H1 (cell line): ENCODE measurements at regions not wholly inside any gene's neighbourhood (a gene's known extent, or its start where the extent isn't known, plus 50 kb on each side); places are given as distances from the start of the nearest gene placed in this dataset.
A peak's percentile ranks its signal among the peaks of the same experiment; 100 is the strongest.

Experiments
- CTCF ChIA-PET: fragments of 300-600 bp; sonication (Branson Sonifier 250); formaldehyde crosslinking; loops from one replicate; lab custom pipeline; 2021; ENCODE audit not compliant: partially characterized antibody; lab: Charles Lee
- POLR2A ChIA-PET: fragments of 300-600 bp; sonication (Branson Sonifier 250); formaldehyde crosslinking; loops from one replicate; lab custom pipeline; 2021; ENCODE audit warnings: inconsistent platforms; ENCODE audit not compliant: partially characterized antibody; lab: Charles Lee
- DNase-seq, 2 experiments: peaks; one replicate each; pipeline versions ENCODE4 v3.0.0 to v3.0.0-alpha.2; 2010 to 2022; ENCODE audit warnings: low spot score in 2 of 2, low read depth in 1 of 2, mixed read lengths in 1 of 2
- FAIRE-seq: peaks from 2 replicates; lab custom pipeline; 2011; peaks lifted over from hg19 to GRCh38; lab: Jason Lieb, UNC
- H2AFZ ChIP-seq: 2 replicates; pipeline ENCODE4 v1.8.1; 2012; ENCODE audit warnings: low read length, inconsistent platforms
- H2AK5ac ChIP-seq: 2 replicates; pipeline ENCODE4 v1.6.1; 2013; ENCODE audit warnings: low read depth, low read length
- H2BK120ac ChIP-seq: replicated peaks from 2 replicates; pipeline ENCODE3; 2013; ENCODE audit warnings: low read depth, low read length, inconsistent platforms
- H2BK12ac ChIP-seq: 2 replicates; pipeline ENCODE4 v1.6.1; 2013; ENCODE audit warnings: low read depth, low read length
- H2BK15ac ChIP-seq: 2 replicates; pipeline ENCODE4 v1.6.1; 2013; ENCODE audit warnings: low read length
- H2BK20ac ChIP-seq: 2 replicates; pipeline ENCODE4 v1.6.1; 2013; ENCODE audit warnings: low read length
- H2BK5ac ChIP-seq: 2 replicates; pipeline ENCODE4 v1.6.1; 2013; ENCODE audit warnings: low read depth, low read length
- H3K14ac ChIP-seq: 2 replicates; pipeline ENCODE4 v1.6.1; 2013; ENCODE audit warnings: inconsistent platforms; ENCODE audit not compliant: insufficient read length
- H3K18ac ChIP-seq: 2 replicates; pipeline ENCODE4 v1.6.1; 2013; ENCODE audit warnings: low read length; ENCODE audit errors: extremely low read depth
- H3K23ac ChIP-seq: 2 replicates; pipeline ENCODE4 v1.6.1; 2013; ENCODE audit warnings: inconsistent platforms; ENCODE audit not compliant: insufficient read length
- H3K23me2 ChIP-seq: 2 replicates; pipeline ENCODE4 v1.6.1; 2013; ENCODE audit warnings: low read depth, low read length
- H3K27ac ChIP-seq: 2 replicates; pipeline ENCODE4 v1.6.1; 2011; ENCODE audit warnings: low read depth, low read length, inconsistent platforms
- H3K27me3 ChIP-seq, 4 experiments: replicated peaks in 1 of 4; 1 replicate in 1 of 4; 2 replicates in 3 of 4; pipeline versions ENCODE4 v1.6.1 to v1.8.1; 2011 to 2013; ENCODE audit warnings: low read length in 3 of 4, mild to moderate bottlenecking in 3 of 4, inconsistent platforms in 2 of 4, mixed read lengths in 2 of 4, moderate library complexity in 1 of 4; ENCODE audit not compliant: control insufficient read depth in 3 of 4, insufficient read depth in 3 of 4; ENCODE audit errors: extremely low read depth in 1 of 4
- H3K36me3 ChIP-seq, 4 experiments: 2 replicates each; pipeline versions ENCODE4 v1.6.1 to v1.8.1; 2011 to 2013; ENCODE audit warnings: mild to moderate bottlenecking in 4 of 4, low read length in 3 of 4, moderate library complexity in 2 of 4, control low read depth in 1 of 4, inconsistent platforms in 1 of 4; ENCODE audit not compliant: insufficient read depth in 4 of 4, control insufficient read depth in 2 of 4
- H3K4ac ChIP-seq: replicated peaks from 2 replicates; pipeline ENCODE3; 2013; ENCODE audit warnings: low read length, low read depth, mixed read lengths, inconsistent platforms; ENCODE audit not compliant: insufficient read length
- H3K4me1 ChIP-seq, 4 experiments: replicated peaks in 1 of 4; 1 replicate in 1 of 4; 2 replicates in 3 of 4; pipeline versions ENCODE4 v1.6.1 to v1.8.1; 2011 to 2013; ENCODE audit warnings: low read length in 3 of 4, inconsistent platforms in 2 of 4, mixed read lengths in 1 of 4; ENCODE audit not compliant: insufficient read depth in 4 of 4, control insufficient read depth in 3 of 4
- H3K4me2 ChIP-seq, 2 experiments: 2 replicates each; pipeline versions ENCODE4 v1.6.1 to v1.8.1; 2011 to 2013; ENCODE audit warnings: low read depth in 2 of 2, low read length in 2 of 2, control low read depth in 1 of 2, inconsistent platforms in 1 of 2, mild to moderate bottlenecking in 1 of 2; ENCODE audit not compliant: insufficient read depth in 1 of 2
- H3K4me3 ChIP-seq, 4 experiments: fragments of 200-600, 300-600 bp in 1 of 4; sonication (generic), shearing (Covaris generic), sonication (Bioruptor Twin) in 1 of 4; 2 replicates each; pipeline versions ENCODE4 v1.5.1 to v1.8.1; 2011 to 2016; ENCODE audit warnings: low read length in 4 of 4, low read depth in 3 of 4, control low read depth in 2 of 4, inconsistent platforms in 2 of 4, mild to moderate bottlenecking in 2 of 4, mixed read lengths in 1 of 4, moderate library complexity in 1 of 4; ENCODE audit not compliant: insufficient read depth in 2 of 4; ENCODE audit errors: extremely low read depth in 1 of 4
- H3K56ac ChIP-seq: replicated peaks from 2 replicates; pipeline ENCODE3; 2013; ENCODE audit warnings: low read depth, mild to moderate bottlenecking, mixed read lengths, low read length, inconsistent platforms; ENCODE audit not compliant: insufficient read length
- H3K79me1 ChIP-seq: 2 replicates; pipeline ENCODE4 v1.6.1; 2013; ENCODE audit warnings: low read depth, low read length, control low read depth
- H3K79me2 ChIP-seq, 2 experiments: 2 replicates each; pipeline versions ENCODE4 v1.6.1 to v1.8.1; 2012 to 2013; ENCODE audit warnings: low read length in 2 of 2, mild to moderate bottlenecking in 2 of 2, inconsistent platforms in 1 of 2; ENCODE audit not compliant: insufficient read depth in 2 of 2, control insufficient read depth in 1 of 2
- H3K9ac ChIP-seq, 4 experiments: replicated peaks in 1 of 4; 1 replicate in 1 of 4; 2 replicates in 3 of 4; pipeline versions ENCODE4 v1.6.1 to v1.8.1; 2011 to 2013; ENCODE audit warnings: low read depth in 3 of 4, low read length in 3 of 4, control low read depth in 2 of 4, mild to moderate bottlenecking in 2 of 4, moderate library complexity in 2 of 4, inconsistent platforms in 1 of 4; ENCODE audit errors: extremely low read depth in 1 of 4
- H3K9me3 ChIP-seq, 2 experiments: 2 replicates each; pipeline versions ENCODE4 v1.6.1 to v1.8.1; 2012 to 2013; ENCODE audit warnings: mild to moderate bottlenecking in 2 of 2, moderate library complexity in 2 of 2, control low read depth in 1 of 2, inconsistent platforms in 1 of 2, low read depth in 1 of 2, low read length in 1 of 2, mixed read lengths in 1 of 2; ENCODE audit not compliant: insufficient read depth in 2 of 2
- H4K20me1 ChIP-seq, 2 experiments: replicated peaks in 1 of 2; 2 replicates each; pipeline versions ENCODE3 to v1.8.1; 2011 to 2013; ENCODE audit warnings: inconsistent platforms in 2 of 2, low read length in 2 of 2, mild to moderate bottlenecking in 1 of 2; ENCODE audit not compliant: insufficient read depth in 2 of 2, control insufficient read depth in 1 of 2
- H4K5ac ChIP-seq: 2 replicates; pipeline ENCODE4 v1.6.1; 2013; ENCODE audit warnings: low read length, low read depth, mixed read lengths, inconsistent platforms; ENCODE audit not compliant: insufficient read length
- H4K8ac ChIP-seq: 2 replicates; pipeline ENCODE4 v1.8.0; 2013; ENCODE audit warnings: mild to moderate bottlenecking, moderate library complexity, low read length, inconsistent platforms; ENCODE audit not compliant: insufficient read depth; ENCODE audit errors: extremely low read depth
- H4K91ac ChIP-seq: replicated peaks from 2 replicates; pipeline ENCODE3; 2013; ENCODE audit warnings: low read length, mixed read lengths, inconsistent platforms; ENCODE audit not compliant: insufficient read length
- CEBPB ChIP-seq: IDR thresholded peaks from 2 replicates; pipeline ENCODE4 v1.6.1; 2012; ENCODE audit warnings: low read depth, low read length
- GABPA ChIP-seq: IDR thresholded peaks from 2 replicates; pipeline ENCODE4 v1.6.1; 2011; ENCODE audit warnings: mild to moderate bottlenecking, low read length, moderate library complexity, borderline replicate concordance; ENCODE audit not compliant: insufficient read depth
- WGBS, 2 experiments: shearing (Covaris generic) in 1 of 2; methylation state at CpG; one replicate each; pipeline versions ENCODE4 v1.1.6 to v1.1.7; 2013 to 2015; ENCODE audit warnings: low lambda C conversion rate in 2 of 2, mixed read lengths in 2 of 2, inconsistent platforms in 1 of 2, low coverage in 1 of 2, missing lambda C conversion rate in 1 of 2; ENCODE audit not compliant: insufficient replicate concordance in 2 of 2, insufficient coverage in 1 of 2, insufficient read length in 1 of 2; ENCODE audit errors: extremely low coverage in 1 of 2, missing lambda C conversion rate in 1 of 2; 5-methylcytosine and 5-hydroxymethylcytosine counted together
- TF ChIP-seq, protein P1 (sequence below), 3 experiments: IDR thresholded peaks; 1 replicate in 2 of 3; 2 replicates in 1 of 3; pipeline versions ENCODE4 v1.5.1 to v1.6.1; 2011; ENCODE audit warnings: low read length in 3 of 3, mild to moderate bottlenecking in 3 of 3, inconsistent platforms in 2 of 3, low read depth in 1 of 3, moderate library complexity in 1 of 3; ENCODE audit not compliant: insufficient read depth in 1 of 3; ENCODE audit errors: control extremely low read depth in 1 of 3

DNA sequence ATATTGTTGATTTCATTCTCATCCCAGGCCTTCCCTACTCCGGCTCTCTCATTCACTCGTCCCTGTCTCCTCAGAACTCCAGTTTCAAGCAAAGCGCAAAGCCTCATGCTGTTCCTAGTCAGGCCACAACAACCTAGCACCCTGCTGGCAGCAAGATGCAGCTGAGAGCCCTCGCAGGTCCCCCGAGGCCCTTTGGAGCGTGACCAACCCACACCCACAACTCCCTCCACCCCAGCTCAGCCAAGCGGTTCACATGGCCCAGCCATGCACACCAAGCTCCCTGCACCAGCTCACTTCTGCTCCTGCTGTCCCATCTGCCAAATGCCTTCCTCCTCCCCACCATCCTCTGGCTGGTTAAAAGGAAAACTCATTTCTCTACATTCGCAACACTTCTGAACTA is 195.8 kb downstream of the IRX5 start:
- Histone ChIP-seq H2AFZ (no peak overlapping the region), H3K4me1 (no peaks in the 10 kb centered on the region), H4K91ac (no peak overlapping the region), H4K5ac (no peak overlapping the region), H3K79me2 (no peaks in the 10 kb centered on the region), H3K4me3 (no peak overlapping the region), H4K8ac (peak overlapping the region; percentile 60), H4K20me1 (no peaks in the 10 kb centered on the region), H3K18ac (no peak overlapping the region), H3K36me3 (no peaks in the 10 kb centered on the region), H3K56ac (no peak overlapping the region), H3K23ac (no peak overlapping the region), H3K9ac (no peak overlapping the region), H2AK5ac (no peak overlapping the region), H3K4me2 (no peak overlapping the region), H3K79me1 (no peaks in the 10 kb centered on the region), H2BK20ac (no peak overlapping the region), H2BK12ac (no peak overlapping the region), H2BK15ac (no peak overlapping the region), H3K27ac (no peak overlapping the region), H3K9me3 (no peaks in the 10 kb centered on the region), H3K14ac (no peak overlapping the region), H2BK120ac (no peak overlapping the region), H3K4ac (no peak overlapping the region), H3K27me3 (no peaks in the 10 kb centered on the region), H2BK5ac (no peak overlapping the region), H3K23me2 (no peaks in the 10 kb centered on the region)
- DNase-seq (no peak), FAIRE-seq (no peak)
- ChIA-PET CTCF (no interaction called here), POLR2A (no interaction called here)
- WGBS, 2 experiments, result 87% methylated on average over 8 of the region's 8 CpGs; no CpG with 5 or more reads in 1 of the 2 experiments
- TF ChIP-seq, protein P1, sequence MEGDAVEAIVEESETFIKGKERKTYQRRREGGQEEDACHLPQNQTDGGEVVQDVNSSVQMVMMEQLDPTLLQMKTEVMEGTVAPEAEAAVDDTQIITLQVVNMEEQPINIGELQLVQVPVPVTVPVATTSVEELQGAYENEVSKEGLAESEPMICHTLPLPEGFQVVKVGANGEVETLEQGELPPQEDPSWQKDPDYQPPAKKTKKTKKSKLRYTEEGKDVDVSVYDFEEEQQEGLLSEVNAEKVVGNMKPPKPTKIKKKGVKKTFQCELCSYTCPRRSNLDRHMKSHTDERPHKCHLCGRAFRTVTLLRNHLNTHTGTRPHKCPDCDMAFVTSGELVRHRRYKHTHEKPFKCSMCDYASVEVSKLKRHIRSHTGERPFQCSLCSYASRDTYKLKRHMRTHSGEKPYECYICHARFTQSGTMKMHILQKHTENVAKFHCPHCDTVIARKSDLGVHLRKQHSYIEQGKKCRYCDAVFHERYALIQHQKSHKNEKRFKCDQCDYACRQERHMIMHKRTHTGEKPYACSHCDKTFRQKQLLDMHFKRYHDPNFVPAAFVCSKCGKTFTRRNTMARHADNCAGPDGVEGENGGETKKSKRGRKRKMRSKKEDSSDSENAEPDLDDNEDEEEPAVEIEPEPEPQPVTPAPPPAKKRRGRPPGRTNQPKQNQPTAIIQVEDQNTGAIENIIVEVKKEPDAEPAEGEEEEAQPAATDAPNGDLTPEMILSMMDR (IDR thresholded peaks at IDR 0.05; ENCODE audit: control extremely low read depth in 1 of 3, insufficient read depth in 1 of 3, low read depth in 1 of 3, low read length in 3 of 3), result no peak
- TF ChIP-seq CEBPB, result no peak
- TF ChIP-seq GABPA, result no peak
